Chondrocyte (in vitro differentiated cells): ENCODE measurements at regions not wholly inside any gene's neighbourhood (a gene's known extent, or its start where the extent isn't known, plus 50 kb on each side); places are given as distances from the start of the nearest gene placed in this dataset.
A peak's percentile ranks its signal among the peaks of the same experiment; 100 is the strongest.

Experiments
- DNase-seq: peaks from one replicate; pipeline ENCODE4 v3.0.0; 2021; ENCODE audit warnings: mixed read lengths, low spot score
- H3K27ac Mint-ChIP-seq: one replicate; pipeline ENCODE4 v1.8.0; 2021; ENCODE audit warnings: mild to moderate bottlenecking, moderate library complexity, mixed read lengths; ENCODE audit not compliant: unreplicated experiment
- H3K27me3 Mint-ChIP-seq: 2 replicates; pipeline ENCODE4 v1.8.0; 2021; ENCODE audit warnings: low read depth, mixed read lengths
- H3K36me3 Mint-ChIP-seq: 2 replicates; pipeline ENCODE4 v1.8.0; 2021; ENCODE audit warnings: low read depth, mixed read lengths
- H3K4me1 Mint-ChIP-seq: 2 replicates; pipeline ENCODE4 v1.8.0; 2021; ENCODE audit warnings: low read depth, mild to moderate bottlenecking, mixed read lengths
- H3K4me3 Mint-ChIP-seq: one replicate; pipeline ENCODE4 v1.8.0; 2021; ENCODE audit warnings: mild to moderate bottlenecking, moderate library complexity, mixed read lengths; ENCODE audit not compliant: unreplicated experiment
- H3K9me3 Mint-ChIP-seq: 2 replicates; pipeline ENCODE4 v1.8.0; 2021; ENCODE audit warnings: low read depth, mixed read lengths
- TF ChIP-seq, protein P1 (sequence below): fragments of 200-600 bp; sonication (generic); IDR thresholded peaks from 2 replicates; pipeline ENCODE4 v1.5.0; 2021; ENCODE audit warnings: antibody characterized with exemption, mild to moderate bottlenecking, moderate library complexity

DNA sequence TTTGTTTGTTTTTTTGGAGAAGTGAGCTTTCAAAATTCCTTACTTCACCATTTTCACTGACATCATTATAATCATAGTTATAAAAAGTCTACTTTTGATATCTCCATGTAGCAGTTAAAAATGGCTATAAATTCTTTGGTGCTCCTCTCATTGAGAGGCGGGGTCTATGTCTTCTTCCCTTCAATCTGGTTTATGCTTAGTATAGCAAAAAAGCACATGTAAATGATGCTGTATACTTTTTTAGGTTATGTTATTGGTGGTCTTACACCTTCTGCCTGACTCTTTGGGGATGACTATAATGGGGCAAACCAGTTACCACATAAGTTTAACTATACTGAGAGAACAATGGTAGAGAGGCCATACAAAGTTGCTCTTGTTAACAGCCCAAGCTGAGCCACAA lies 289.6 kb downstream of the EPM2A start:
- no peak overlapping the region for H3K27ac Mint-ChIP-seq
- peaks cover 8% of the 10 kb centered on the region for H3K36me3 Mint-ChIP-seq
- H3K27me3 Mint-ChIP-seq, result no peaks in the 10 kb centered on the region
- DNase-seq, result no peak
- H3K4me3 Mint-ChIP-seq, result no peak overlapping the region
- H3K9me3 Mint-ChIP-seq, result peaks cover 58% of the 10 kb centered on the region
- H3K4me1 Mint-ChIP-seq, result no peaks in the 10 kb centered on the region
- TF ChIP-seq, protein P1, sequence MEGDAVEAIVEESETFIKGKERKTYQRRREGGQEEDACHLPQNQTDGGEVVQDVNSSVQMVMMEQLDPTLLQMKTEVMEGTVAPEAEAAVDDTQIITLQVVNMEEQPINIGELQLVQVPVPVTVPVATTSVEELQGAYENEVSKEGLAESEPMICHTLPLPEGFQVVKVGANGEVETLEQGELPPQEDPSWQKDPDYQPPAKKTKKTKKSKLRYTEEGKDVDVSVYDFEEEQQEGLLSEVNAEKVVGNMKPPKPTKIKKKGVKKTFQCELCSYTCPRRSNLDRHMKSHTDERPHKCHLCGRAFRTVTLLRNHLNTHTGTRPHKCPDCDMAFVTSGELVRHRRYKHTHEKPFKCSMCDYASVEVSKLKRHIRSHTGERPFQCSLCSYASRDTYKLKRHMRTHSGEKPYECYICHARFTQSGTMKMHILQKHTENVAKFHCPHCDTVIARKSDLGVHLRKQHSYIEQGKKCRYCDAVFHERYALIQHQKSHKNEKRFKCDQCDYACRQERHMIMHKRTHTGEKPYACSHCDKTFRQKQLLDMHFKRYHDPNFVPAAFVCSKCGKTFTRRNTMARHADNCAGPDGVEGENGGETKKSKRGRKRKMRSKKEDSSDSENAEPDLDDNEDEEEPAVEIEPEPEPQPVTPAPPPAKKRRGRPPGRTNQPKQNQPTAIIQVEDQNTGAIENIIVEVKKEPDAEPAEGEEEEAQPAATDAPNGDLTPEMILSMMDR, result no peak

DNA sequence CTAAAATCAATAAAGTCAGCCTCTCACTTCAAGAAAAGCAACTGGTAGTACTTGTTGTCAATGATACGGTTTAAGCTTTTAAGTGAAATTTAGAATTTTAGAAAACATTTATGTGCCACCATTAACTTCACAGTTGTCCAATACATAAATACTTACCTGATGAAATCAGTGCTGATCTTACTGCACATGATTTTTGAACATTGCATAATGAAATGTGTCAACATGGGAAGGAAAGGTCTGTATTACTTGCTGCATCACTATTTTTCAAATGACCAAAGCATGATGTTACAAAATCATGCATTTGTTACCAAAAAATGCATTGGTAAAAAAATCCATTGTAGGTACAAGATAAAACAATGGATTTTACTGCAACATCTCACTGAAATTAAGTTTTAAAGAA lies 284.3 kb downstream of the EPM2A start:
- TF ChIP-seq, protein P1, result no peak
- no peaks in the 10 kb centered on the region for H3K27me3 Mint-ChIP-seq
- peaks cover 14% of the 10 kb centered on the region for H3K9me3 Mint-ChIP-seq
- no peak for DNase-seq
- peaks cover 3% of the 10 kb centered on the region for H3K36me3 Mint-ChIP-seq
- no peak overlapping the region for H3K27ac Mint-ChIP-seq
- H3K4me1 Mint-ChIP-seq, result no peaks in the 10 kb centered on the region
- no peak overlapping the region for H3K4me3 Mint-ChIP-seq

DNA sequence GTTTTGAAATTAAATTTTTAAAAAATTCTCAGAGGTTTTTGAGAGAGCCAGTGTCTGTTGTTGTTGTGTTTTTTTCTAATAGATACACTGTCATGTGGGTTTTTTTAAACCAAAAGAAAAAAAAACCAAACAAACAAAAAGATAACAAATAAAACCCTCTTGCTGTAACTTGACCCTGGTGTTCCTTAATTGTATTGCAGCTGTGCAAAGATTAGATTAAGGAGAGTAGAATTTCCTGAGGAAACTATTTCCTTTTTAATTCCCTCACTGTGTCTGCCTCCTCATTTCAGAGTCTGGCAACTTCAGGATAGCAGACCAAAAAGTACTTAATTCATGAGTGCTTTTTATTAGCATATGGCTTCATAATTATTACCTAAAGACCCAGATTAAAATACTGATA lies 281.9 kb downstream of the EPM2A start:
- TF ChIP-seq, protein P1, result peak; percentile 44
- DNase-seq, result no peak
- no peaks in the 10 kb centered on the region for H3K27me3 Mint-ChIP-seq
- H3K27ac Mint-ChIP-seq, result no peak overlapping the region
- peaks cover 4% of the 10 kb centered on the region for H3K9me3 Mint-ChIP-seq
- no peaks in the 10 kb centered on the region for H3K36me3 Mint-ChIP-seq
- no peaks in the 10 kb centered on the region for H3K4me1 Mint-ChIP-seq
- H3K4me3 Mint-ChIP-seq, result no peak overlapping the region

DNA sequence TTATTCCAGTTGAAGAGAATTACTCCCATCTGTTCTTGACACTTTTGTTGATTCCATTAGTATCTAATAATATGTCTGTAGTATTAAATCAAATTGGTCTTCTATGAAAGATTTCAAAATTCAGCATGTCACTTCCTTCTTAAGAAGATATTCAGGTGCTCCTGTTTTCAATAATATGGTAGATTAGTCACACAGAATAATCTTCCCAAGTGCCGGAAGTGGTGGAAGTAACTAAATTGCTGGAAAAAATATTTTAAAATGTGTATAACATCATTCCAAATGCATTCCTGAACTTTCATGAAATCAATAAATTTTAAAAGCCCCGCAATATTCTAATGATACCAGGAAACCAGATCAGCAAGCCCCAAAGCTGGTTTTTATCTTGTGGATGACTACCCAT lies 281.3 kb downstream of the EPM2A start:
- Mint-ChIP-seq H3K4me3 (no peak overlapping the region), H3K4me1 (no peaks in the 10 kb centered on the region), H3K9me3 (peaks cover 4% of the 10 kb centered on the region), H3K27ac (no peak overlapping the region), H3K27me3 (no peaks in the 10 kb centered on the region), H3K36me3 (peaks cover 1% of the 10 kb centered on the region)
- TF ChIP-seq, protein P1, result no peak
- DNase-seq, result no peak

DNA sequence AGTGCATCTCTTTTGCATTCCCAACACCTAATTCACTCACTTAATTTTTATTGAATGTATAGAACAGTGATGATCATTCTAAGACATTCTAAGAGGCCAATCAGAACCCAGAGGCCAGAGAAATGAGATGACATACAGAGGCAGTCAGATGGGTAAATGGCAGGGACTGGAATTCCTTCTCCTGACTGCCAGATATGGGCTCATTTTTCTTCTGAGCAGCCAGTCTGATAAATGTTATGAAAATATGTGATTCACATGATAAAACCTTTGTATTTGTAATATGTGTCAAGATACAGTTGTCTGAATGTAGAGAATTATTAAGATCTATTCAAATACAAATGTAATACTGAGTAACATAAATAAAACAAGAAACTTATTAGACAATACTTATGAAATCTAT lies 277.8 kb downstream of the EPM2A start:
- DNase-seq, result no peak
- peaks cover 4% of the 10 kb centered on the region for H3K9me3 Mint-ChIP-seq
- H3K36me3 Mint-ChIP-seq, result peaks cover 1% of the 10 kb centered on the region
- no peaks in the 10 kb centered on the region for H3K4me1 Mint-ChIP-seq
- no peak overlapping the region for H3K27ac Mint-ChIP-seq
- peaks cover 5% of the 10 kb centered on the region for H3K27me3 Mint-ChIP-seq
- H3K4me3 Mint-ChIP-seq, result no peak overlapping the region
- TF ChIP-seq, protein P1, result no peak
